ENCODE measurements at regions not wholly inside any gene's neighbourhood (a gene's known extent, or its start where the extent isn't known, plus 50 kb on each side); places are given as distances from the start of the nearest gene placed in this dataset.

DNA sequence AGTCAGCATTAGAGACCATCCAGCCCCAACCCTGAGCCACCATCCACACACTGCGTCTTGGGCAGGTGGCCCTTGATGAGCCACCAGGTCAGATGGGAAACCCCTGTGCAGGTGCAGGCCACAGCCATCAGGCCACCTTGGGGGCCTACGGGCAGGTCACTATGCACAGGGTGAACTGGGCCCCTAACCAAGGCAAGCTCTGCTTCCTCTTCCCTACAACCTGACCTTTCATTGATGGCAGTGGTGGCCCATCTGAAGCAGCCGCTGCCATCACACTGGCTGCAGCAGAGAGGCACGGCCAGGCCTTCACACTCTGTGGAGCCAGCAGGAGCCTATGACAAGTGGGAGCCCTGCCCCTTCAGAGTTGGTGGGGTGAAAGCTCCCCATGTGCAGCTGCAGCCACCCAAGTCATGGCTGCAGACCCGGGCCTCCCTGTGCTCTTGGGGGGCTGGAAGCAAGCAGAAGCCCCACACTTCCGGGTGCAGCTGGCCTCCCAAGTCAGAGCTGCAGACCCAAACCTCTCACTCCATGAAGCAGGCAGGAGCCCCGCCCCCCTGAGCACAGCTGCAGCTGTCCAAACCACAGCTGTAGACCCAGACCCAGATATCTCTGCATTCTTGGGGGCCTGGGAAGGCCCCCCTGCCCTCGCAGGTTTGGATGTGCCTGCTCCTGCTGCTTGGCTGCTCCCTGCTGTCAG lies 681.5 kb downstream of the MATN1 start:
- no peak for TF ChIP-seq CTCF (IDR thresholded peaks at IDR 0.05)
- TF ChIP-seq POLR2AphosphoS5 (IDR thresholded peaks at IDR 0.05) = no peak
- no peak for TF ChIP-seq POLR2A (IDR thresholded peaks at IDR 0.05; ENCODE audit: low read depth)
- TF ChIP-seq EP300 (IDR thresholded peaks at IDR 0.05) = no peak

All from esophagus muscularis mucosa (tissue), 4 donors.